Caco-2 (cell line): ENCODE measurements at regions not wholly inside any gene's neighbourhood (a gene's known extent, or its start where the extent isn't known, plus 50 kb on each side); places are given as distances from the start of the nearest gene placed in this dataset.

Source experiments
- BruUV-seq: library from RNA; stranded (reverse); fragments of 400-500 nt; replicated peaks from 2 replicates; lab custom pipeline; 2021; lab: Mats Ljungman, UMichigan
- CTCF ChIA-PET: fragments of 300-600 bp; sonication (Branson Sonifier 250); formaldehyde crosslinking; loops from one replicate; lab custom pipeline; 2022; ENCODE audit warnings: antibody characterized with exemption; lab: Charles Lee
- POLR2A ChIA-PET: fragments of 300-600 bp; sonication (Branson Sonifier 250); formaldehyde crosslinking; loops from one replicate; lab custom pipeline; 2022; ENCODE audit warnings: antibody characterized with exemption; lab: Charles Lee
- DNase-seq, 2 experiments: peaks; one replicate each; pipeline versions ENCODE4 v3.0.0 to v3.0.0-alpha.2; 2020 to 2022
- H3K27me3 ChIP-seq: replicated peaks from 2 replicates; pipeline ENCODE4 v1.6.0; 2011; ENCODE audit warnings: low read length; ENCODE audit not compliant: control insufficient read depth, insufficient read depth
- H3K36me3 ChIP-seq: 2 replicates; pipeline ENCODE4 v1.5.1; 2011; ENCODE audit warnings: low read length; ENCODE audit not compliant: control insufficient read depth, insufficient read depth
- H3K4me1 ChIP-seq: fragments of 250-450 bp; sonication (Bioruptor Pico); 2 replicates; pipeline ENCODE4 v1.5.1; 2020; ENCODE audit warnings: mild to moderate bottlenecking
- H3K4me3 ChIP-seq: 2 replicates; pipeline ENCODE4 v1.5.1; 2011; ENCODE audit warnings: low read depth, mild to moderate bottlenecking, control low read depth, low read length
- H3K9me3 ChIP-seq: fragments of 250-450 bp; sonication (Bioruptor Pico); 2 replicates; pipeline ENCODE4 v1.5.1; 2020; ENCODE audit warnings: mild to moderate bottlenecking, moderate library complexity
- H3K27ac Mint-ChIP-seq: one replicate; pipeline ENCODE4 v1.8.0; 2022; ENCODE audit warnings: mixed read lengths; ENCODE audit not compliant: unreplicated experiment
- H3K27me3 Mint-ChIP-seq: one replicate; pipeline ENCODE4 v1.8.0; 2022; ENCODE audit warnings: mixed read lengths; ENCODE audit not compliant: insufficient read depth, unreplicated experiment
- H3K36me3 Mint-ChIP-seq: one replicate; pipeline ENCODE4 v1.8.0; 2022; ENCODE audit warnings: mild to moderate bottlenecking, mixed read lengths; ENCODE audit not compliant: insufficient read depth, unreplicated experiment
- H3K4me1 Mint-ChIP-seq: one replicate; pipeline ENCODE4 v1.8.0; 2022; ENCODE audit warnings: low read depth, mixed read lengths; ENCODE audit not compliant: unreplicated experiment
- H3K4me3 Mint-ChIP-seq: one replicate; pipeline ENCODE4 v1.8.0; 2022; ENCODE audit warnings: mild to moderate bottlenecking, moderate library complexity, mixed read lengths; ENCODE audit not compliant: unreplicated experiment
- H3K9me3 Mint-ChIP-seq: one replicate; pipeline ENCODE4 v1.8.0; 2022; ENCODE audit warnings: mixed read lengths; ENCODE audit not compliant: unreplicated experiment
- CTCF ChIP-seq, 2 experiments: fragments of 200-600 bp in 1 of 2; IDR thresholded peaks; 1 replicate in 1 of 2; 2 replicates in 1 of 2; pipeline versions ENCODE4 v1.5.1 to v1.8.0; 2011 to 2022; ENCODE audit warnings: antibody characterized with exemption in 1 of 2, control low read depth in 1 of 2, inconsistent platforms in 1 of 2, low read depth in 1 of 2, low read length in 1 of 2, mild to moderate bottlenecking in 1 of 2, moderate library complexity in 1 of 2; ENCODE audit not compliant: insufficient read depth in 1 of 2, severe bottlenecking in 1 of 2, unreplicated experiment in 1 of 2
- intact Hi-C: fragments of 100-400 bp; cut with micrococcal nuclease; formaldehyde crosslinking; loops from one replicate; pipeline ENCODE4 v1.10.0; 2022; ENCODE audit not compliant: unreplicated experiment

- no TSS peak for BruUV-seq
- POLR2A ChIA-PET: no interaction called here
- no peaks in the 10 kb centered on the region for H3K27me3 Mint-ChIP-seq
- H3K36me3 ChIP-seq: no peaks in the 10 kb centered on the region
- no peak overlapping the region for H3K4me3 ChIP-seq
- H3K4me1 Mint-ChIP-seq: no peaks in the 10 kb centered on the region
- no peaks in the 10 kb centered on the region for H3K9me3 ChIP-seq
- no peaks in the 10 kb centered on the region for H3K9me3 Mint-ChIP-seq
- H3K4me3 Mint-ChIP-seq: no peak overlapping the region
- no peak overlapping the region for H3K27ac Mint-ChIP-seq
- H3K36me3 Mint-ChIP-seq: no peaks in the 10 kb centered on the region
- no peak for DNase-seq
- H3K27me3 ChIP-seq: no peaks in the 10 kb centered on the region
- H3K4me1 ChIP-seq: no peaks in the 10 kb centered on the region
- TF ChIP-seq CTCF (IDR thresholded peaks at IDR 0.05; ENCODE audit: insufficient read depth in 1 of 2, low read depth in 1 of 2, low read length in 1 of 2, severe bottlenecking in 1 of 2, unreplicated experiment in 1 of 2): no peak
- intact Hi-C loops: no loop called here
- CTCF ChIA-PET: no interaction called here
These were observed 559.5 kb downstream of the DMRTA1 start for GRCh38 chr9:23006127-23006526.

GRCh38 chr9:23011669-23012068 is 565.0 kb downstream of the DMRTA1 start:
- H3K27ac Mint-ChIP-seq: no peak overlapping the region
- intact Hi-C loops: no loop called here
- H3K27me3 ChIP-seq: no peaks in the 10 kb centered on the region
- no peaks in the 10 kb centered on the region for H3K4me1 ChIP-seq
- no peak overlapping the region for H3K4me3 Mint-ChIP-seq
- TF ChIP-seq CTCF (IDR thresholded peaks at IDR 0.05; ENCODE audit: insufficient read depth in 1 of 2, low read depth in 1 of 2, low read length in 1 of 2, severe bottlenecking in 1 of 2, unreplicated experiment in 1 of 2): no peak
- no peak overlapping the region for H3K4me3 ChIP-seq
- no peak for DNase-seq
- POLR2A ChIA-PET: no interaction called here
- H3K36me3 ChIP-seq: no peaks in the 10 kb centered on the region
- CTCF ChIA-PET: no interaction called here
- no TSS peak for BruUV-seq
- H3K36me3 Mint-ChIP-seq: no peaks in the 10 kb centered on the region
- no peaks in the 10 kb centered on the region for H3K9me3 ChIP-seq
- no peaks in the 10 kb centered on the region for H3K9me3 Mint-ChIP-seq
- no peaks in the 10 kb centered on the region for H3K4me1 Mint-ChIP-seq
- H3K27me3 Mint-ChIP-seq: no peaks in the 10 kb centered on the region

- no peaks in the 10 kb centered on the region for H3K9me3 Mint-ChIP-seq
- no peak overlapping the region for H3K27ac Mint-ChIP-seq
- no peak overlapping the region for H3K4me3 Mint-ChIP-seq
- DNase-seq: no peak
- no peaks in the 10 kb centered on the region for H3K27me3 Mint-ChIP-seq
- H3K36me3 Mint-ChIP-seq: no peaks in the 10 kb centered on the region
- no peaks in the 10 kb centered on the region for H3K4me1 Mint-ChIP-seq
- POLR2A ChIA-PET: no interaction called here
- H3K9me3 ChIP-seq: no peaks in the 10 kb centered on the region
- H3K4me3 ChIP-seq: no peak overlapping the region
- BruUV-seq: no TSS peak
- TF ChIP-seq CTCF (IDR thresholded peaks at IDR 0.05; ENCODE audit: insufficient read depth in 1 of 2, low read depth in 1 of 2, low read length in 1 of 2, severe bottlenecking in 1 of 2, unreplicated experiment in 1 of 2): no peak
- intact Hi-C loops: no loop called here
- no peaks in the 10 kb centered on the region for H3K27me3 ChIP-seq
- CTCF ChIA-PET: no interaction called here
- no peaks in the 10 kb centered on the region for H3K4me1 ChIP-seq
- no peaks in the 10 kb centered on the region for H3K36me3 ChIP-seq
These were observed 568.9 kb downstream of the DMRTA1 start for GRCh38 chr9:23015557-23015956.
